DMS53 treated with DMSO at 0.1 percent for 48 hours (cell line): ENCODE measurements at regions not wholly inside any gene's neighbourhood (a gene's known extent, or its start where the extent isn't known, plus 50 kb on each side); places are given as distances from the start of the nearest gene placed in this dataset.
"Not testable (repeated sequence)": the region's sequence is repeated elsewhere in the genome, so short reads cannot be mapped to it uniquely, and the experiment has no call there.

Experiments
- DNase-seq: peaks from one replicate; lab custom pipeline; 2025; ENCODE audit not compliant: unreplicated experiment; lab: John Stamatoyannopoulos, UW

DNA sequence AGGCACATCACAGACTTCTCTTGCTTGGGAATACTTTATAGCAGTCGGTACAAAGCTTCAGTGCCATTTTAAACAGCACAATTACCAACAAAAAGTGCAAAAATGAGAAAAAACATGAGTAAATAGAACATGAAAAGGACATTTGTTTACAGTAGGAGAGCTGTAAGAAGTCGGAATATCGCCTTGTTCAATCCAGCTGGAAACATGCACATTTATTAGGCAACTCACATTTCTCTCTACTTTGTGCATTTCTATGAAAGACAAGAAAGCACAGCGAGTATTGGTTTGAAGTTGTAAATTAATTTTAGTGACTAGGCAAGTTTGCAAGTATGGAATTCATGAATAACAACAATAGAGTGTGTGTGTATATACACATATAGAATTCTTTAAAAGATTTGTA, 484.7 kb downstream of the DACH1 start:
- no peak for DNase-seq

GRCh38 chr13:71380191-71380590, 486.8 kb downstream of the DACH1 start:
- no peak for DNase-seq

DNA sequence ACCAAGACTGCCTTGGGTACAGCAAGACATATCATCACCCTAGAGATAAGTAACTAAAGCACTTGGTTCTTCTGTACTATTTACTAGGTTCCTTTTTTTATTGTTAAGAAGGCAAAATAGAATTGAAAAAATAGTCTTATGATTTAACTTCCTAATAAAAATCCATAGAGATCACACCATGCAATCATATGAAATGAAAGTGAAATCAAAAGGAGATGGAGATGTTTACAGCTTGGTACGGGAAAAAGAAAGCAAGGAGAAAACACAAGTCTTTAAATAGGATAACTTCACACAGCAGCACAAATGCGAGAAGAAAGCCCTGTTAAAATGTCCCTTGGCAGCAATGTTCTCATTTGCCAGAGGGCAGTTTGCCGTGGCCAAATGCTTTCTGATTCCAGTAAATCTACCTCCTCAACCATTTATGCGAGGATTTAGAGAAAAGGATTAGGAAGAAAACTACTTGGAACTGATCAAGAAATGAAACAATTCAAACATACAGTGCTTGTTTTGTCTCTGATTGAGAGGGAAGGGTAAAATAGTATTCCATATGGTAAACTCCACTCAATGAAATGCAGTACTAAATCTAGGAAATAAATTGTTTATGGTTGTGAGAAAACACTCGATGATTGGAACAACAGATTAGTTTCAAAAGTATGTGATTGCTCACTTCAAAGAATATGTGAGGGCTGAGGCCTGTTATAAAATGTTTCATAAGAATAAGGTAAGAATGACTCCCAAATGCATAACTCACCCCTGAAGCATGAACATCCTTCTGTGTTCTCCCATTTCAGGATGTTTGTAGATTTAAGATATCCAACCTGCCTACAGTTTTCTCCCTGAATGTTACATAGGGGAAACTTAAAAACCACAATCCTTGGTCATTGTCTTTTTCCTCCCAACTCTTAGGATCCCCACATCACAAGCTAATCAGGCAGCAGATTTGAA, 487.8 kb downstream of the DACH1 start:
- no peak for DNase-seq

- no peak for DNase-seq
These were observed 492.4 kb downstream of the DACH1 start for GRCh38 chr13:71374471-71375049.

- no peak for DNase-seq
These were observed 498.7 kb downstream of the DACH1 start for GRCh38 chr13:71368336-71368735.

- no peak for DNase-seq
These were observed 507.0 kb downstream of the DACH1 start for GRCh38 chr13:71360041-71360440.

DNA sequence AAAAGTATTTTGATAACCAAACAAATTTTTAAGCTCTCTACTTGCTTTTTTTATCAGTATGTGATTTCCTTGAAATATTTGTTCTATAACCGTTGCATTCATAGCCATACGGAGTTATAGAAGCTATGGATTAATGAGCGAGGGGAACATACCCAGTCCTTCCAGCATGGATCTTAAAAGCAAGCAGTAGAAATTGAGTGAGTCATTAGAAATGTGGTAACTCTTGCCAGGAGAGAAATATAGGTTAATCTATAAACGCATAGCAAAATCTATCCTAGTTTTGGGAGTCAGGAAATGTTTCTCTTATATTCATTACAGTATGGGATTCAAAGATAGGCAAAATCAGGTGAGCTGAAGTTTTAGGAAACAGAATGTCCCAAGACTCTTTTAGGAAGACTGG, 507.4 kb downstream of the DACH1 start:
- DNase-seq: no peak

DNA sequence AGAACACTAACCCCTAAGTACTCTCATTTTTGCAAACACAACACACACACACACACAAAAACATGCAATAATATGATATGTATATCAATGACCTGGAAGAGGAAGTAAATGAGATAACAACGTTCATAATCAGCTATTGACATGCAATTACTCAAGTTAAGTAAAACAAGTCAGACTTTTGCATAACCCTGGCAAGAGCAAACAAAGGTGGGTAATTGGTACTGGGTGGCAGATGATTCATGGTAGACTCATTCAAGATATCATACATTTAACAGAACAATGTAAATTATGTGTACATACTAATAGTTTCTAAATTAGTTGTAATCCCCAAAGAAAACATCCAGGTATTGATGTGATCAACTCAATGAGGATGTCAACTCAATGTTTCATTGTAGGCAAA, 508.8 kb downstream of the DACH1 start:
- no peak for DNase-seq

DNA sequence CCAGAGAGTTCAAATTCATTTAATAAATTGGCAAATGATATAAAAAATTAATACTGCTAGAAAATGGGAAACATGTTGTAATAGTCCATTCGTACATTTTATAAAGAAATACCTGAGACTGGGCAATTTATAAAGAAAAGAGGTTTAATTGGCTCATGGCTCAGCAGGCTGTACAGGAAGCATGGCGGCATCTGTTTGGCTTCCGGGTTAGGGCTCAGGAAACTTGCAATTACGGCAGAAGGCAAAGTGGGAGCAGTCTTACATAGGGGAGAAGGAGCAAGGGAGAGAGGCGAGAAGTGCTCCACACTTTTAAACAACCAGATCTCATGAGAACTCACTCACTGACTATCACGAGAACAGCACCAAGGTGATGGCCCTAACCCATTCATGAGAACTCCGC, 512.0 kb downstream of the DACH1 start:
- DNase-seq: no peak

DNA sequence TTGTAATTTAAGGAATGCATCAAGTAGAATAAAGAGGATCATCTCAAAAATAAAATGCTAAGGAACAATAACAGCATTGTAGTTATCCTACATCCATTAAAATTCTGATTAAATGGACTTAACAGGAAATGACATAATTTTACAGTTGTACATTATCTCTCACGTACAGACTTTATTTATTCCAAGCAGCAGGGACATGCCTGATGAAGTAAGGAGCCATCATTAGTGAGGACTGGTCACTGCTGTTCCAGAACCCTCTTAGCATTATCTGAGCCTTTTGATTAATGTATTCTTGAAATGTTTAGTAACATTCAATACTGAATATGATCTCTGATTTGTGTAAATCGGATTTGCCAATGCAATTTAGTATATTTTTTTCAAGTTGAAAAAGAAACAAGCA, 516.1 kb downstream of the DACH1 start:
- no peak for DNase-seq

DNA sequence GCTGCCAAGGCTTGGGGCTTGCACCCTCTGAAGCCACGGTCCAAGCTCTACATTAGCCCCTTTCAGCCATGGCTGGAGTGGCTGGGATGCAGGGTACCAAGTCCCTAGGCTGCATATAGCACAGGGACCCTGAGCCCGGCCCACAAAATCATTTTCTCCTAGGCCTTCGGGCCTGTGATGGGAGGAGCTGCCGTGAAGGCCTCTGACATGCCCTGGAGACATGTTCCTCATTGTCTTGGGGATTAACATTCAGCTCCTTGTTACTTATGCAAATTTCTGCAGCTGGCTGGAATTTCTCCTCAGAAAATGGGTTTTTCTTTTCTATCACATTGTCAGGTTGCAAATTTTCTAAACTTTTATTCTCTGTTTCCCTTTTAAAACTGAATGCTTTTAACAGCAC, 521.1 kb downstream of the DACH1 start:
- not testable (repeated sequence) for DNase-seq

DNA sequence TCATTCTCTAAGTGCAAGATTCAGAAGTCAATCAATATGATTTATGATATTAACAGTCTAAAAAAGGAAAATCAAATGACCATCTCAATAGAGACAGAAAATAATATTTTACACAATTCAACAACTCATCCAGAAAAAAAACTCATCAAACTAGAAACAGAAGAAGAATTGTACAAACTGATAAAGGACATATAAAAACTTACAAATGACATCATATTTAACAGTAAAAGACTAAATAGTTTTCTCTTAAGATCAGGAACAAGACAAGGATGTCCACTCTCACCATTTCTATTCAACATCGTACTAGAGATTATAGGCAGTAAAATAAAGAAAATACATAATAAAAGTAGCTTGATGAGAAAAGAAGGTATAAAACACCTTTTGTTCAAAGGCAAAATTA, 527.3 kb downstream of the DACH1 start:
- no peak for DNase-seq

GRCh38 chr13:71339005-71339404, 528.0 kb downstream of the DACH1 start:
- DNase-seq: no peak

GRCh38 chr13:71338070-71338469, 528.9 kb downstream of the DACH1 start:
- no peak for DNase-seq

- DNase-seq: no peak
These were observed 539.7 kb downstream of the DACH1 start for GRCh38 chr13:71327266-71327665.

DNA sequence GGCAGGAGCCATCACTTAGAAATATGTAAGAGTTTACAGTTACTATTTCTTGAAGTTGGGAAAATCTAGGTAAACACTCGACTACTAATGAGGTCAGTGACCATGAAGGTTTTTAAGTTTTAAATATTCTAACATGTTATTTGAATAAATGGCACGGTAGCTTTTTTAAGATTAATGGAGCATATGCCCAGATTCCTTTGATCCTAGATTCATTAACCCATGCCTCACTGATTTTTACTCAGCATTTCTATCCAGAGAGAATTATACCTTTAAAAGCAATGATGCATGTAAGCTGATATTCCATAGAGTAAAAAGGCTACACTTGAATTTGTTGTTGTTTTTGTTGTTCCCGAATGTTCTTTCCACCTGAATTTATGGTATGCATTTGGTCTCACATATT, 541.4 kb downstream of the DACH1 start:
- DNase-seq: no peak

- DNase-seq: no peak
These were observed 543.7 kb downstream of the DACH1 start for GRCh38 chr13:71323266-71323665.

DNA sequence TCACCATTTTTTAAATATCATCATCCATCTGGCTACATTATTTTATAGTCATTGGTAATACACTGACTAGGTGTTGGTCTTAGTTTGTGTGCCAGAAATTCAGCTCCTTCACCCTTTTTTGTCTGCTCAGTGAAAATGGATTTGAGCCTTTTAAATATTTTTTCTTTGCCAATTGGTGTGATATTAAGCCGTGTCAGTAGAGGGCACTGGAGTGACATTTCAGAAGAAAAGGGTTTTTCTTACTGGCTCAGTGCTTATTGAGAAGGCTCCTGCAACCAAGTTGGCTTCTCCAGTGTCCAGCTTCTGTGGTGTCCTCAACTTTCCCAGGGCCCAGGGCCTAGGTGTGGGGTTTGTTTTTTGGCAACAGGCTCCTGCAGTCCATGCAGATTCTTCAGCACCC, 546.6 kb downstream of the DACH1 start:
- no peak for DNase-seq

- no peak for DNase-seq
These were observed 550.1 kb downstream of the DACH1 start for GRCh38 chr13:71316792-71317363.

DNA sequence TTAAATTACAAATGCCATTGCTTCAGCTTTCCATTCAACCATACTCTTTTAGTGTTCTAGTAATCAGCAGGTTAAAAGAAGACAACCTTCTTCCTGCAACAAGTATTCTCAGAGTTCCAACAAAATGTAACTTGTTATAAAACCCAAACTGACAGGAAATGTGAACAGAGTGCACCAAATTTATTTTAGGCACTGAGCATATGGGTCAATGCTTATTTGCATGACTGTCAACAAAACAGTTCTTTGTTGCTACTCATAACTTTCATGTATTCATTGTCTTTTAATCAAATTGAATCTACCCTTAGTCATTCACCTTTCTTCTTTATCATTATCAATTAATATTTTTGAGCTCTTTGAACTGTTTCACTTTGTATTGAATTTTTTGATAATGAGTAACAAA, 554.1 kb downstream of the DACH1 start:
- DNase-seq: no peak

DNA sequence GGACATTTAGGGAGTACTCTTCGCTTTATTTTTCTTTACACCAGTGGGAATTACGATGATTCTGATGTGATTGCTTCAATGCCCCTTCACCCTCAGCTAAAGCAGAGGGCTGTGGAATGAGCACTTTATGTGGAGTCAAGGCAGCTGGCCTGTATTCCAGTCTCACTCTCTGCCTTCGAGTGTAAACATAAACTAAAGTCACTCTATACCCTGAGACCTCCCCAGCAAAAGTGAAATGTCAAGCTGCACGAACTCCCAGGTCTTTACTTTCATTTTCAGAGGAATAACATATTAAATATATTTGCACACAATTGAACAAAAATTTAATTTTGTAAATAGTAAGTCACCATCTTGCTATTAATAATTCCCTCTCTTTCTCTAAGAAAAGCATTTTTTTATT, 557.1 kb downstream of the DACH1 start:
- DNase-seq: no peak

GRCh38 chr13:71306821-71307220, 560.2 kb downstream of the DACH1 start:
- no peak for DNase-seq
